HG02970 (cell line): ENCODE measurements at regions not wholly inside any gene's neighbourhood (a gene's known extent, or its start where the extent isn't known, plus 50 kb on each side); places are given as distances from the start of the nearest gene placed in this dataset.

Experiments
- ATAC-seq: cut with Tn5 transposase; IDR thresholded peaks from one replicate; pipeline ENCODE4 v1.9.1; 2021; ENCODE audit warnings: mild to moderate bottlenecking, moderate library complexity, moderate number of reproducible peaks; ENCODE audit not compliant: unreplicated experiment, low FRiP score

DNA sequence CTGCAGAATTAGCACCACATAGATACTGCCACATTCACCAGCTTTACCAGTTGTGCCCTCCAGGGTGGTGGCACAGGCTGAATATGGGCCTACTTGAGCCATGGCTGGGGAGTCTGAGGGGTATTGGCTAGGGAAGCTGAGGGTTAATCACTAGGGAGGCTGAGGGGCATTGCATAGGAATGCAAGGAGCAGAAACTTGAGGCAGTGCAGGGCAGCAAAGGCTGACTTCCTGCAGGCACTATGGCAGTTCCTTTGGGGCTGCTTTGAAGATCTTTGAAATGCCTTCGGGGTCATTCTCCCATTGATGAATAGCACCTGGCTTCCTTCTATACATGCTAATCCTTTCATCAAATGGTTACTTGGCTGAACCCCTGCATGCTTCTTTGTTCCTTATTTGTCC is 171.5 kb downstream of the RCN1 start:
- ATAC-seq, result no peak

DNA sequence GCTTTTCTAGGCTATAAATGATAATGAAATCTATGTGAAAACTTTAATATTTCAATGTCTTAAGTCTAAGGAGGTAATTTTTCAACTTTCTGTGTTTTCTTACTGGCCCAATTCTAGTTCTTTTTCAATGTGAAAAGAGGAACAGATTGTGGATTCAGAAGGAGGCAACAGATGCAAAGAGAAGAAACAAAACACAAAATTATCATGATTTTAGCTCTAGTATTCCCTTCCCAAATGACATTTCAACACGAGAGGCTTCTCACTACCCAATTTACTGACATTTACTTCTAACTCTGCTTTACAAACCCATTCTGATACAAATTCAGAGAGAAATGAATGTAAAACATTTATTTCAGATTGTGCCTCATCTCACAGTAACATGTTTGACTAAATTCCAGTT is 169.4 kb downstream of the WT1 start:
- no peak for ATAC-seq

DNA sequence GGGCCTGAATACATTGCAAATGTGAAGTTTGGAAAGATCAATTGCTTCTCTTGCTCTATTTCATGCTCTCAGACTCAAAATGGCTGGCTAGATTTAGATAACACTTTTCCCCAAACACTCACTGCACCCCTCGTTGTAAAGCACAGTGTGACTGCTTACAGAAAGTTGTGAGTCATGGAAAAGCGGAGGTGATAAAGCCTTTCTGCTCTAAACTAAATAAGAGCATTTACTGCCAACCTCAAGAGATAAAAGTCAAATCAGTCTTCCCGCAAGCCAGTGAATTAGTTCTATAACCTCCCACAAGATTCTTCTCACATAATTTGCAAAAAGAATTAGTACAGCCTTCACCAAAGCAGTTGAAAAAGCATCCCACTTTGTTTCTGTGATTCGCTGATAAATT is 168.7 kb downstream of the WT1 start:
- no peak for ATAC-seq

DNA sequence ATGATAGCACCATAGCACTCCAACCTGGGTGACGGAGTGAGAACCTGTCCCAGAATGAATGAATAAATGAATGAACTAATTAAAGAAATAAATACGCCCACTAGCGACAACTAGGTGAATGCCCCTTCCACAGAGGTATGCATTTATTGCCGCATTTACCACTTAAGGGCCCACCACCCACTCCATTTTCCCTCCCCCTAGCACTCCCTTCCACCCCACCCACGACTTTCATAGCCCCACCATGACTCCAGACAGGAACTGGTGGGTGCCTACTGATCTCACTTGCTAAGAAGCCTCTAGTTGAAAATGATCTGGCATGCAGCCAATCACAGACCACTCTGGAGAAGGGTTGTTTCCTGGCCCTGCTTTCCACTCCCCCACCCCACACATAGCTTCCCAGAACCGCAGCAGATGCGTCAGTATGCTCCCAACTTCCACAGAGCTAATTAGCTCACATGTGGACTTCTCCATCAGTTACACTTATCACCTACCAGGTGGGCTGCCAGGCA is 167.6 kb downstream of the WT1 start:
- no peak for ATAC-seq

DNA sequence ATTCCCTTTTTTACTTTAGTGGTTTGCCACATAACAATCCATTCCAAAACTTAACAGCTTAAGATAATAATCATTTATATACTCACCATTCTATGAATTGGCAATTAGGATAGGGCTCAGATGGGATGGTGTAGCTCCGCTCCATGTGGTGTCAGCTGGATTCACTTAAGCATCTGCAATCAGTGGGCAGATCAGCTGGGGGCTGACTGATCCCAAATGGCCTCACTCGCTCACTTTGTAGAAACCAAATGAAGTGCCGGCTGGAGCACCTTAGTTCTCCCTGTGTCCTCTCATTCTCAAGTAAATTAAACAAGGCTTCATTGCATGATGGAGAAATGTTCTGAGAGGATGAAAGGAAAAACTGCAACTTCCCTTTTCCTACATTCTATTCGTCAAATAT is 161.4 kb downstream of the WT1 start:
- ATAC-seq, result no peak

DNA sequence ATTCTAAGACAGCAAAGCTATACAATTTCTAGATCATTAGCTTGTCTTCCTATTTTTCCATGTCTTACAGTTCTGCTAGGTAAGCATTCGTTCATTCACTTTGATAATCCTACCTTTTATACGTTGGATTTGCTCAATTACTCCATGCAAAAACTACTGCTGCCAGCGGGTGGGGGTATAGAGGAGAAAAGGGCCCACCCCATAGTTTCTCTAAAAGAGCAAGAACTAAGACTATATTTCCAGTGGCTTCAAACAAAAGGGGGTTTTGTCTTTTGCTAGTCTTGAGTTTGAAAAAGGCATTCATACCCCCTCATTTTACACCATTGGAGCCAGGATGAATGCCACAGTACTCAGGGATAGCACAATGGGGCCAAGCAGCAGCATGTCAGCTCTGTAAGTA is 155.7 kb downstream of the WT1 start:
- no peak for ATAC-seq

DNA sequence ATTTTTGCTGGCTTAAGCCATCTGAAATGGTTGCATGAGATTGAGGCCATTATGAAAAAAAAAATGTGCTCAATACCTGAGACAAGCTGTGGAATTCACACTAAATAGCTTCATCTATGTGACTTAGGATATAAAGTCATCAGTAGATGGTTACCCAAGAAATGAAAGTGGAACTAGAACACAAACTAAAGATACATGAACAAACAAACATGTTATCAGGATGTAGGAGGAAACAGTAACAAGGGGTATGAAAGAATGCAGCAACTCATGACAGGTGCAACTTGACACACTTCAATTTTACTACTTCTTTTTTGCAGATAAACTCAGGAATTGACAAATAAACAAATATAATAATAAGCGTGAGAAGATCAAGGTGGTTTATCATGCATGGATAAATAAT is 155.0 kb downstream of the WT1 start:
- no peak for ATAC-seq

DNA sequence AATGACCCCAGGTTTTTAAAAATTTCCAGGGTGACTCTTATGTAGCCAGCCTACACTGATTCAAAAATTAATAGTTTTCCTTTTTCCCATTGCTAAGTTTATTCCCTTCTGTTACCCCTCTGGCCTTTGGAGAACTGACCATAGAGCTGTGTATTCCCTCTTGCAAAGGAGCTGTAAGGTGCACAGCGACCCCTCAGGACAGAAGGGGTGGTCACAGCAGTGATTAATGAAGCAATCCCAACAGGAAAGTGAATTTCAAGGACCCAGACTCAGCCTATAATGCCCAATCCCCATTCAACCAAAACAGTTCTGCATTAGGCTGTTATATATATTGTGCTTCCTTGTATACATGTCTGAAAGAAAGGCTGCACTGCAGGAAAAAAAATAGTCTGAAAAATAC is 147.1 kb downstream of the WT1 start:
- ATAC-seq, result no peak

DNA sequence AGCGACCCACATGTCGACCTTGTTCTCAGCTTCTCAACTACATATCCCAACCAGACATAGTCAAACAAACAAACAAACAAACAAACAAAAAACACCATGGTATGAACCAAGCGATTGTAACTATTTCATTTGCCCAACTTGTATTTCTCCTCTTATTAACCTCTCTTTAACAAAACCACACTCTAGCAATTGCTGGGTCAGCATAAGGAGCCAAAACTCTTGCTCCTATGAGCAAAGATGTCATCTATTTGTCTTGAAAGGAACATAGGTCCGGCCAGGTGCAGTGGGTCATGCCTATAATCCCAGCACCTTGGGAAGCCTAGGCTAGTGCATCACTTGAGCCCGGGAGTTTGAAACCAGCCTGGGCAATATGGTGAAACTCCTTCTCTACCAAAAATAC is 145.6 kb downstream of the WT1 start:
- ATAC-seq, result no peak

DNA sequence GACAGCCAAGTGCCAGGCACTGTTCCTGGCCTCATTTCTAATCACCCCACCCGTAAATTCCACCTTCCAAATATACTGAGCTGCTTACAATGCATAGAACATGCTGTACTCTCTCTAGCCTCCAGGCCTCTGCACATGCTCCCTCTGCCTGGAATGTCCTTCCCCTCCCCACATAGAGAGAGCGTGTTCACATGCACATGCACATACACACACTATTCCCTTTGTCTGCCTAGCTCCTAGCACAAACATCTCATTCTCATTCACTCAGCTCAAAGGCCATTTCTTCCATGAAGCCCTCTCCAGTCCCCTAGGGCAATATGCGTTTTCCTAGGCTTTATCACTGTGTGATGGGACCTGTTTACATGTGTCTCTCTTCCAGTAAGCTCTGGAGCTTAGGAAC is 144.6 kb downstream of the WT1 start:
- ATAC-seq, result no peak

DNA sequence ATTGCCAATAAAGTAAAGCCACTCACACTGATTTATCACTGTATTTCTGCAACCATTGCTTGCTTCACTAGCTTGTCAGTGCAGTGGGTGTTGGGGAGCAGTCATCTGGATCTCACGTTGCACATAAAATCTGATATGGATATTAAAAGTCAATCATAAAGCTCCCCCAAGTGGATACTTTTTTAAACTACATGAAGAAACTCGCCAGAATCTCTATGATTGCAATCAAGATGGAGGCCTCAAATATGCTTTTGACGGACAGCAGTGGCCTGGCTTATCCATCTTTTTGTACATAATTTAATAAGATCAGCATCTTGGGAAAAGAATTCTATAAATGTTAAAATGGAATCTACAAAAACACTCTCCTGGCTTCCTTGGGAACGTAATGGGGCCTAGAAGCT is 137.7 kb downstream of the WT1 start:
- no peak for ATAC-seq

DNA sequence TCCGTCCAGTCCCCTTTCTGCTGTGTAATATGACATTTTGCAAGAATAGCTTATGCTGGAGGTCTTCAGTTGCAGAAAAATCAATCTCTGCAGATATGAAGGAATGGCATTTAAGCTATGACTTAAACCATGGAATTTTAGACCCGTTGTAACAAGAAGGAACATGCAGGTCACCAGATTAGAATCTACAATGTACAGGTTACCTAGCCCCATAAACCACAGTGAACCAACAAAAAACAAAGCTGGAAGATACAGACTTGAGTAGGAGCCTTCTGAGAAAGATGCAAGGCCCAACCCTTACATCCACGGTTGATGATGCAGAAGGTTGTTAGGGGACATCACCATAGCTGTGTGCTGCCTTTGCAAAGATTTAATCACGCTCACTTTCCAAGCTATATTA is 132.5 kb downstream of the WT1 start:
- no peak for ATAC-seq

DNA sequence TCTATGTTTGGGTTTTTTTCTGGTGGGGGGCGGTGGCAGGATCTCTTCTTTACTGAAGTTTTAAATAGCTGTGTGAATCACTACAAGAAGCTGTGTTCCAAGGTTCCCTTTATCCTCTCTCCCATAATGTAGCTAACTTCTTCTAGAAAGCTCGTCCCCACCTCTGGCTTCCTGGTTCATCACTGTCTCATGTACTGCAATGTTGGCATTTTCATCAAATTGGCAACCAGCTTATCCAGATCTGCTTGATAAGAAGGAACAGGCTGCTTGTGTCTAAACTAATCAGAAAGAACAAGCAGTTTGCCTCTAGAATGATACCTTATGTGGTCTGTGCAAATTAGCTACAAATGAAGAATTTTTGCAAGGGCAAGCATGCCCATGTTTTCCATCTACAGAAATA is 130.8 kb downstream of the WT1 start:
- ATAC-seq, result no peak

DNA sequence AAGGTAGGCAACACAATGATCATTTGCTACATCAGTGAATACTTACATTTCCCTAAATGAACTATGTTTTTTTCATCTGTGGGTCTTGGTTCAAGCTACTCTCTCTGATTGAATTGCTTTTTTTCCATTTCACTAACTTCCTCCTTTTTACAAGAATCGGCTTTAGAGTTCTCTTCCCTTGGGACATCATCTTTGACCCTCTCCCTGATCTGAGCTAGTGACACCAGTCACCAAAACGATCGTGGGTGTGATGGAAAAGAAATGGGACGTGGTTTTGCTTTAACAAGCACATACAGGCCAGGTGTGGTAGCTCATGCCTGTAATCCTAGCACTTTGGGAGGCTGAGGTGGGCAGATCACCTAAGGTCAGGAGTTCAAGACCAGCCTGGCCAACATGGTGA is 129.9 kb downstream of the WT1 start:
- ATAC-seq, result no peak

DNA sequence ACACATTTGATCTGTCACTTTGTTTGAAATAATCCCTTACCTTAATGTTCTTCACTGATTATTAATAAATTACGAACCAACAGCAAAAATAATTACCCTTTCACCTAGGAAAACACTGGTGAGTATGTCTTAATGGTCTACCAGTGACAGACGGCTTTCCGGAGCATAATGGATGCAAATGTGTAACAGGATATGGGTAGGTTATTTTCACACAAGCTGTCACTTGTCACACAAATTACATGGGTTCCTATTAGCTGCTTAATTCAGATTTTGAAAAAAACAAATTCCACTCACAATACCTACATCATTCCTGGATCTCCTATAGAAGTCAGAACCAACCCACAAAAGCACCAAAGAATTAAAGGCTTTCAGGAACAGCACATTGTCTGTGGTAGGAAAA is 127.9 kb downstream of the WT1 start:
- no peak for ATAC-seq

DNA sequence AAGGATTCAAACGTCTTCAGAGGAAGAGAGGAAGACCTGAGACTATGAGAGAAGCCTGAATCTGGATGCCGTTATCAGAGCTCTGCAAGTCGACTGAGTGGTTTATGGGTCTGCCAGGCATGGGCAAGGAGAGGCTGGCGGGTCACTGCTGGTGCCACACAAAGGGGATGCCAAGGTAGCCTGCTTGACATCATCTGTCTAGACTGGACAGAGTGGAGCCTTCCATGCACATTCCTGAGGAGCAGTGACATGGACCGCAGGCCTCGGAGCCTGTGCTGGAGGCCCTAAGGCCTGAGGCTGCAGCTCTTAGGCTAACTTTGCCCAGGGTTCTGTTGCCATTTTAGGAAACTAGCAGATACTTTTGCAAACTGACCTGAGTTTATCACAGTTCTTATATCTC is 127.4 kb downstream of the WT1 start:
- ATAC-seq, result no peak

DNA sequence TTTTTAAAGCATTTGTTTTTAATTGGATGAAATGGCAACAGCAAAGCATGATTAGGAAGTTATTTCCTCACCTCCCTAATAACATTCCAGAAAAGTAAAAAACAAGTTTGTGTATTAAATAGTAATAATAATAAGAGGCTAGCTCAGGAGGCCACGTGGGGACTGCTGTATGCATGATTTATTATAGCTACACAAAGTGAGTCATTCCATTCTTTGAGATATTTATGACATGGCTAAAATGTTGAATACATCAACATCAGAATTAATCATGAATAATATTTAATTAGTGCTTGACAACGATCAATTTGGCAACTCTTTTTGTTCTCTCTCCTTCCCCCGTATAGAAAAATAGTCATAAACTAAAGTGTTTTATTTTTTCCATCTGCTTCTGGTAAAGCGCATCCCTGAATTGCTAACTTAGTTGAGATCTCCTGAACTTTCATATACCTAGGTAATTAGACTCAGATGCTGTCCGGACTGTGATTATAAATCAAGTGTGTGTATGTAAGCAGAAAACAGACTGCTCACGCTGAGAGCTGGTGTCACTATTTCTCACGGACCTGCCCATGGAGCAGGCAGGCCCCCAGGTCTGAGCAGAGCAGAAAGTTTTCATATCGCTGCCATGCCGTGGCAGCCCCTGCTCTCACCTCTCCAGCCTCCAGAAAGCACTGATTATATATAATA is 125.7 kb downstream of the WT1 start:
- no peak for ATAC-seq

DNA sequence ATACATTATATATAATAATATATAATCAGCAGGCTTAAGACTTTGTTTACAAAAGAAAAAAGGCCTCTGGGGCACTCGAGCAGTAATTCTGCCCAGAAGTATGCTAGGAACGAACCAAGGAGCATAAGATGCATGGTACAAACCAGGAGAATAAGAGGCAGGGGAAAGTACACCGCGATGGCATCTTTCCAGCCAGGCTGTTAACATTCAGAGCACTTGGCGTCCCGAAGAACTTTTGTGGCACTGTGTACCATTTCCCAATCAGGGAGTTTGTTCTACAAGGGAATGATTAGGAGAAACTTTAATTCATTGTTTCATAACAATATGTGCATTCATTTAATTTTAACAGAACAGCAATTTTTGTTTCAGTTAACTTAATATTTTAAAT is 125.1 kb downstream of the WT1 start:
- no peak for ATAC-seq

DNA sequence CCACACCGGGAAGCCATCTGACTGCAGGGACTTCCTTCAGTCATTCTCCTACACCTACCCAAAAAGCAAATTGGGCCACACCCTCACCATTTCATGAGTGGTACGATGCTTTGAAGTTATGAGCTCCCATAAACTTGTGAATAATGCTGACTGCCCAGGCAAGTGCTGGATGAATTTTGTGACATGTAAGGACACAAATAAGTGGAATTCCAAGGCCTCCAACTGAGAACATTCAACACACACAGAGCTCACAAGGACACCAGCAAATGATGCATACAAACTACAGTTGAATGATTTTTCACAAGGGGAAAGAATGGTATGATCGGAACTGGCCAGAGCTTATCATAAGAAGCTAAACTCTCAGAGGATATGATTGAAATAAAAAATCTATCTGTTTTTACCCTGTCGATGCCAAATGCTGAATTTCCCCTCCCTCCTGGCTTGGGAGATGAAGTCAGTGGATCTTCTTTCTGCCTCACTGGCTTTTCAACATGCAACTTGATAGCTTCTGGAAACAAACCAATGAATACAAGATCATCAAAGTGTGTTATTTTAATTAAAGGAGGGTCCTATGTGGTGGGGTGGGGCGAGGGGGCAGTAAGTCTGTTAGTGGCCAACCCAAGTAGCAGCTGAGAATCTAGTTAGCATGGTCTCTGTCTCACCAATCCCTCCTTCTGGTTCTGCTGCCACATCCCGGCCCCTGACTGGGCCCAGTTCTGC is 123.8 kb downstream of the WT1 start:
- no peak for ATAC-seq

DNA sequence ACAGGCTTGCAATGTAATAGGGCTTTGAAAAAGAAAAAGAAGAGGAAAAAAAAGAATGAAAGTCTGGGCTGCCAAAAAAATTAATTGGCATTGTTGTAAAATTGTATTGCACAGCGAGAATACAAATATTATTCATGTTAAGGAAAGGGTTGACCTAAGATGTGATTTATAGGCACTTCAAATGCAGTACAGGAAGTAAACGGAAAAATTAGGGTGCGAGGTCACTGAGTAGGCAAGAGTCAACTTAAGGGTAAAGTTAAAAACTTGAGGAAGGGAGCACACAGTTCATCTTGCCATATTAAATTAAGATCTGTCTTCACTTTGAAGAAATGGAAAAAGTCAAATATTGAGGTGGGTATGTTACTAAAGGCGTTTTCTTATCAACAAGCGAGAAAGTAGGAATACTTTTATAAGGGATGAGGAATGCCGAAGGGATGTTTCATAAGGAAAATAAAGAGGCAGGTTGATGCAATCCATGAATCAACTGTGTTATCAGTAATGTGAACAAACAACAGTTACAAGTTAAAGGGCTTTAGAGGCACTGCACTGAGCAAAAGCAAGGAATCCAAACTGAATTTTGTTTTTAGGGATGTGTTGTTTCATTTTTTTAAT is 123.0 kb downstream of the WT1 start:
- no peak for ATAC-seq

DNA sequence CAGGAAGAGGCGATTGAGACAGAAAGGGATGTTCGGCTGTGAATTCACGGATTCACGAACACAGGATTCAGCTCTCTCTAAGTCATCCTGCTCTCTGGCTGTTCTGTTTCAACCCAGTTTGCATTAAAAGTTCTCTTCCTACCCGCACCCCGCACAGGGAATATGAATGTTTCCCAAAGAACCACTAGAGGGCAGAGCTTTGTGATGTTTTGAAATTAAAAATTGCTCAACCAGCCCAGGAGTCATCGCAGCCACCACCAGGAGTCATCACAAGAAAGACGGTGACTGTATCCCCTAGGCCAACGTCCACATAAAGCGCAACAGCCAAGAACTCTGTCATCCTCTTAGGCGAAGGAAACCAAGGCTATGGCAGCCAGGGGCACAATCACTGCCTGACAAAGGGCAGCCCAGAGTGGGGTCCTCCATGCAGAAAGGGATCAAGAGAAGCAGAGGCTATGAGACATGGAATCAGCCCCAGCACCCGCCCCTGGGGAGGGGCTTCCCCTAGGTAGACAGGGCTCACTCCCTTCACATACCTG is 122.4 kb downstream of the WT1 start:
- no peak for ATAC-seq

DNA sequence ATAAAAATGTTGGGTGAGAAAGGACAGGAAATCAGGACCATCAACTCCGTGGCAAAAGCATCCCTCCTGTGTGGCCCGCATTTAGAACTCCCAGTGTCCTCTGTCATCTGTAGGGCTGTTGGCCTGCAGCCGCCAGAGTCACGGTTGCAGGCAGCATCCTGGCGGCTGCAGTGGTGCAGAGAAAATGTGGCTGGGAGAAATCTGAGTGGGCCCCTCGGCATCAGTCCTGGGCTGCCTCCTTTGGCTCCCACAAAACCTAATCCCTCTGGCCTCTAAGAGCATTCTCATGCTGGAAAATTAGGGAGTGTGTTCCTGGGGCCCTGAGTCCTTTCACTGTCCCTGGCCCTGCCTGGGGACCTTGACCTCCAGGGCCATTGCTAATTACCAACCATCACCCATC is 121.9 kb downstream of the WT1 start:
- ATAC-seq, result no peak
